HG03045 (cell line): ENCODE measurements at regions not wholly inside any gene's neighbourhood (a gene's known extent, or its start where the extent isn't known, plus 50 kb on each side); places are given as distances from the start of the nearest gene placed in this dataset.

ENCODE experiments used
- ATAC-seq: cut with Tn5 transposase; IDR thresholded peaks from one replicate; pipeline ENCODE4 v1.9.1; 2021; ENCODE audit warnings: mild to moderate bottlenecking, moderate library complexity; ENCODE audit not compliant: unreplicated experiment

- no peak for ATAC-seq
Observed at GRCh38 chr2:15834381-15835031, 105.8 kb upstream of the MYCN start.

- ATAC-seq, result no peak
Observed at GRCh38 chr2:15835991-15836688, 104.2 kb upstream of the MYCN start.

GRCh38 chr2:15836689-15837610 is 103.4 kb upstream of the MYCN start:
- no peak for ATAC-seq

GRCh38 chr2:15838481-15839090 is 101.8 kb upstream of the MYCN start:
- no peak for ATAC-seq

GRCh38 chr2:15839426-15840124 is 100.8 kb upstream of the MYCN start:
- no peak for ATAC-seq

- ATAC-seq, result no peak
Observed at GRCh38 chr2:15840148-15840547, 100.2 kb upstream of the MYCN start.

GRCh38 chr2:15840969-15841368 is 99.4 kb upstream of the MYCN start:
- ATAC-seq, result no peak

- no peak for ATAC-seq
Observed at GRCh38 chr2:15841776-15842560, 98.4 kb upstream of the MYCN start.

GRCh38 chr2:15842758-15843666 is 97.3 kb upstream of the MYCN start:
- ATAC-seq, result no peak

GRCh38 chr2:15844211-15844801 is 96.0 kb upstream of the MYCN start:
- ATAC-seq, result no peak

GRCh38 chr2:15845294-15845693 is 95.1 kb upstream of the MYCN start:
- ATAC-seq, result no peak

GRCh38 chr2:15845737-15846405 is 94.5 kb upstream of the MYCN start:
- ATAC-seq, result no peak

- ATAC-seq, result no peak
Observed at GRCh38 chr2:15846626-15847025, 93.7 kb upstream of the MYCN start.

GRCh38 chr2:15850534-15850933 is 89.8 kb upstream of the MYCN start:
- no peak for ATAC-seq

GRCh38 chr2:15851076-15851693 is 89.2 kb upstream of the MYCN start:
- ATAC-seq, result no peak

GRCh38 chr2:15852811-15853210 is 87.5 kb upstream of the MYCN start:
- ATAC-seq, result no peak

GRCh38 chr2:15853903-15854302 is 86.4 kb upstream of the MYCN start:
- no peak for ATAC-seq
